DMS153 treated with DMSO at 0.1 percent for 48 hours (cell line): ENCODE measurements at regions not wholly inside any gene's neighbourhood (a gene's known extent, or its start where the extent isn't known, plus 50 kb on each side); places are given as distances from the start of the nearest gene placed in this dataset.

Source experiments
- DNase-seq: peaks from one replicate; lab custom pipeline; 2025; ENCODE audit not compliant: unreplicated experiment; lab: John Stamatoyannopoulos, UW

DNA sequence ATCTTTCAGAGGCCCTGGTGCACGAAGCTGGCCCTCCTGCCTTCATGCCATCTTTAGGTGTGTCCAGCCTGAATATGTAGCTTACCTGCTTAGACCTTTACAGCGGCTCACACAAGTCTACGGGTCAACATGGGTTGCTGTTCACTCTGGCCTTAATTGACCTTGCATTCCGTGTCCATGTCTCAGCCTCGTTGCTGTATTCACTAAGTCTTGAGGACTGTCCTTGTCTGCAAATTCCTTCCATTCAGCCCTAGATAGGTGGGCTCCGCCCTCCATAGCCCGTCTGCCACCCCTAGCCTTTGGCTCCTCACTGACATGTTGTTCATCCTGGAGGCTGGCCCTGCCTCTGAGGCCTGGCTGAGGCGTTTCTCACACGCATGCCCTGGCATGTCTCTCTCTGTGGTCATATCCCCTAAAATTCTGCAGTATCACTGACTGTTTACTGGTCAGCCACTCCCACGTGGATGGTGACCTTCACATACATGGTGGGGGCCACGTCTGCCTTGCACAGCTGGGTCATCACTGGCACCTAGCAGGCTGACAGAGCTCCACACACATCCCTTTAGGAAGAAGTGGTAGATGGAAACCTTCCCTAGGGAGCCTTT is 394.1 kb upstream of the MKI67 start:
- no peak for DNase-seq

DNA sequence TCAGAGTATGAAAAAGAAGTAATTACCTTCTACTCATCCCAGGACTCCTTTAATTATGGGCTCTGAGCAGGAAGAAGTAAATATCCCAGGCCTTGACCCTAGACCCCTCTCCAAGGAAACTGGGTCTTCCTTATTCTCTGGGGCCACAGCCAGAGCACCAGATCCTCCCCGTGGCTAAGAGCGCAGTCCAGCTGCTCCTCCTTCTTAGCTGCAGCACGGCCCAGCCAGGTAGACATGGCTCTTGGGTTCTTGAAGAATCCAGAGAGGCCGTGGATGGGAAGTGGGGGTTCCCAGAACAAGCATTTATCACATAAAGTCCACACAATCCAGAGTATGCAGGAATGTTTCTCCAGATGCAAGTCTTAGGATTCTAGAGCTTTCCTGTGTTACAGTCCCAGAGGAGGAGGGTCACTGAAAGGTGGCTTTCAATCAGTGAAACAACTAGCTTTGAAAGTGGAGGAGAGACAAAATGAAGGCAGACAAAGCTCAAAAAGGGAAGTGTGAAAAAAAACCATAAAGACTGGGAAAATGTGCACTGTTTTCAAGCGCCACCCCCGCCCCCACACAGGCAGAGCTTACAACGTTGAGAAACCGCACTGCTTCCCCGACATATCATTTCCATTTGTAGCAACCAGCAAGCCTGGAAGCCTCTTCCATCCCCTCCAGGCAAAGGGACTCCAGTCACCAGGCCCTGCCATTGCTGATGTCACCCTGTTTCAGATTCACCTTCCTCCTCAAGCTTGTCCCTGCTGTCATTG is 396.5 kb upstream of the MKI67 start:
- no peak for DNase-seq

DNA sequence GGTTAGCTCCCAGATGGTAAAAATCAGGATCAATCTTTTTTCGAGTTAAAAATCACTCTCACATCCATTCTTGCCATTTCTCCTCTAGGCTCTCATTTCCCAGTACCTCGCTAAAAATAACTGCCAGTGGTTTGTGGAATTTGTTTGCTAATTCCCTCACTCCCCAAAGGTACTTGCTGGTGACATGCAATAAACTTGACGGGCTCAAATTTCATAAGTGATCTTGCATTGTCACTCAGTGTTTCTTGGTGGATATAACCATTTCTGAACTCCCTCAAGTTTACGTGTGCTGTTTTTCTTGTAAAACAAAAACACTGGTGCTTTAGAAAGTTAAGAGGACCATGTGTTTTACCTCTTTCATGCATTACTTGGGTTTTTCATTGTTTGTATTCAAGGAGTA is 399.2 kb upstream of the MKI67 start:
- DNase-seq = no peak

DNA sequence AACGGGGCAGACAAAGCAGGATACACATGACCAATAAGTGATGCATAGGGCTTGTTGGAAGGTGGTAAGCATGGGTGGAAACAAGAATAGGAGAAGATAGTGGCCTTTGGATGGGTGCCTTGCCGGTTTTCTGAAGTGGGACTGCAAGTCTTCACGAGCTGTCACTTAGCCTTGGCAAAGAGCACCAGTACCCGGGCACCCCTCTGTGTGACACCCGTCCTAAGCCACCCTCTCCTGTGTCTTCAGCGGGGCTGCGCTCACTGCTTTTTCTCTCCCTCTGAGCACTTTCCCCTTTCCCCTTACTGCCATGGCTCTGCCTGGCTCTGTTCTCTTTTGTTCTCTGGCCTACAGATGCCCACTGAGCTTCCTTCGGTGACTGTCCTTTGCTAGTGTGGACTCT is 399.7 kb upstream of the MKI67 start:
- no peak for DNase-seq

DNA sequence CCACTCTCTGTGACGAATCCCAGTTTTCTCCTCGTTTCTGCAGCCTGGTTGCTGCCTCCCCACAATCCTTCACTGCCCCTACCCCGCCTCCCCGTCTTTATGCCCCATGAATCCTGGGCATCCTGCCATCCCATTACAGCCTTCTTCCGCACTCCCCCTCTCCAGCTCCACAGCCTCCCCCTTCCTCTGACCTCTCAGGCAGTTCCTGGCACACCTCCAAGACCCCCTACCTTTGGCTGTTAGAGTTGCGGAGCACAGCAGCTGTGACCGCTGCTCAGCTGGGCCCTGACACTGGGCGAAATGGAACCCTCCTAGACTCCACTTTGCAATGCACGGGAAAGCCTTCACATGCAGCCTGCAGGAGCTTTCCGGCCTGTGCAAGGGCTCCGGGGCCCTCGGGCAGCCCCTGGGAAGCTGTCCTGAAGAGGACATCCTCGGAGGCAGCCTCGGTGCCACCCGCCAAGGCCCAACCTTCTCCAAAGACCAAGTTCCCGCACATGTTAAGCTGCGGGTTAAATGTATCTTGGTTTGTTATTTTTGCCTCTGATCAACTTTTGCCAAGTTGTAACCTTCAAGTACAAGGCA is 400.7 kb upstream of the MKI67 start:
- DNase-seq = peak; percentile 44

DNA sequence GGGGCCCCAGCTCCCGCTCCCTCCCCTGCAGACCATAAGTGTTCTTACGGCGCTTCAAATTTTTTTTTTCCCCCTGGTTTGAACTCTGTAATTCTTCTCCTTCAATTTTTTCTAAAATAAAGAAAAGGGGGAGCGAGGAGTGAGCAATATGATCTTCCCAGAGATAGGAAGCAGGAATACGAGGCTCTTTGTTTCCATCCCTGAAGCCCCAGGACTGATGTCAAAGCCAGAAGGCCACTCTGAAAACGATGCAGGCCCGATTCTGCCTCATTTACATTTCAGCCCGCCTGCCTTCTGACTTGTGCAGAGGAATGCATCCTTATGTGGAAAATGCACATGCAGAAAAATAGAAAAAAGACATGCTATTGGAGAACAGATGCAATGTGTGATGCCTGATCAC is 401.5 kb upstream of the MKI67 start:
- no peak for DNase-seq

DNA sequence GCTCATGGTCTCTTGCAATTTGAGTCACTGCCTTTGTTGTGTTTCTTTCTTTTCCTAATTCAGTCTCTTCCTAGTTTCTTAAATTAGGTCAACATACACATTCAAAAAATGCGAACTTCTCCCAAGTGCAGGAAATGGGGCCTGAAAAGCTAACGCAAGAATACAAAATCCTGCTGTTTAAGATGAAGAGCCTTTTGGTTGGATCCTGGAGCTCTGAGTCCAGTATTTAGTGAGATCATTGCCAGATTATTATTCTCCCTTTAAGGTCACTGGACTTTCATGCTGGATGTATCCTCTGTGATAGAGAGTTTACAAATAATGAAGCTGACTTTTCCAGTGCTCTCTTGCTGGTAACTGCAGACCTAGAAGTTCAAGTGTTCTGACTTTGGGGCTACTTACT is 401.9 kb upstream of the MKI67 start:
- no peak for DNase-seq

DNA sequence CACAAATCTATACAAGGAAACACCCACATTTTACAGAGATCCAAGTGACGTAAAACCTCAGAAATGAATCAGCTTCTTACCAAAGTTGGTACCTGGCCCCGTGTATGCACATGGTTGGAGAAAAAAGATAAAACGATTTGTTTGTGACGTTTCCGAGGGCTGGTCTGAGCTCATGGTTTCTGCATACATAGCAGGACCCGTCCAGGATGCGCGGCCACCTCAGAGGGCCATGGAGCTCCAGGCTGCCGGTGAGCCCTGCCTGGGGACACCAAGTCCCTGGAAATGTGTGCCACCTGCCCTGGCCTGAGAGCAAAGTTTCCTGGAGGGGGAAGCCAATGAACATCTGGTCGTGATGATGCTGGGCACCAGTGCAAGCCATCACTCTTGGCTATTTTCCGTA is 402.6 kb upstream of the MKI67 start:
- no peak for DNase-seq

DNA sequence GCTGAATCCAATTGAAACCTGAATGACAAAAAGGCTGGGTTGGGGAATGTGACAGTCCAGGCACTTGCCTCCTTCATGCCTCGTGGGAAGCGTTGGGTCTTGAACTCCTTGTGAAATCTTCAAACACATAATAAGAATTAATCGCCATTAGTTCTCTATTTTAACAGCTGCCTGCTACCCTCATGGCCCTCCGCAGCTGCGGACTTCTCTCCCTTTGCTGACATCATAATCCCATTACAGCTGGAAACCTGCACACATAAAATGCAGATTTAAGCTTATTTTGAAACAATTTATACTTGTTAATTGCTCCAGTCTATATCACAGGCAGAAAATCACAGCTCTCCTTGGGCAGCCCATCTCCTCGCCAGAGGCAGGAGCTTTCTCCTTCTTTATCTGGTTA is 403.0 kb upstream of the MKI67 start:
- DNase-seq = no peak

DNA sequence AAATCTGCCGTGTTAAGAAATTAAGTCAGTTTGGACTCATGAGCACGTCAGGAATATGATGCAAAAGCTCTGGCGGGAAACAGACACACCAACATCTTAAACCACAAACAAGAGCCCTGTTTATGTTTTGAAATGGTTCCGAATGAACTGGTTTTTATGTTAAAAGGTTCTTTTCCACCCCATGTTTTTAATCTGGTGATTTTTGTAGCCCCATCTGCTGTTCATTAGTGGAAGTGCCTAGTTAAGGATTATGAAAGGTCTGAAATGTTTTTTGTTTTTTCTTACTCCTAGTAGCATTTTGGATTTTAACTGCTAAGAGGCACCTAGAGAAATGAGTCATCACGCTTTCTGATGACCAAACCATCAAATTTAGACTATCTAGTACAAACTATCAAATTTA is 404.1 kb upstream of the MKI67 start:
- no peak for DNase-seq

DNA sequence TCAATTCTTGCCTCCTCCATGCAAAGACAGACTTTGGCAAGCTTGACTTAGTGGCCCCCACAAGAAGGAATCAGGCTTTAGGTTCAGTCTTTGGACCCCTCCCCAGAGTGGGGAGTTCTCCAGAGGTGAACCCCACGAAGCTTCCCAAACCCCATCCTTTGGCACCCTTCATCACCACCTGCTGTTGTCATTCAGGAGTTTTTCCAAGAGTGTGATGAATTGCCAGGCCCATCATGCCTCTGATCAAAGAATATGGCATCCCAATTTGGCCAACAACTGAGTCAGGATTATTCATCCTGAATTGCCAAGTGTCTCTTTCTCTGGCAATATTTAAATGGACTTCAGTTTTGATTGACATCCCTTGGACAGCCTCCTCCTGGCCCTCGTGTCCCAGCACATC is 404.7 kb upstream of the MKI67 start:
- no peak for DNase-seq

DNA sequence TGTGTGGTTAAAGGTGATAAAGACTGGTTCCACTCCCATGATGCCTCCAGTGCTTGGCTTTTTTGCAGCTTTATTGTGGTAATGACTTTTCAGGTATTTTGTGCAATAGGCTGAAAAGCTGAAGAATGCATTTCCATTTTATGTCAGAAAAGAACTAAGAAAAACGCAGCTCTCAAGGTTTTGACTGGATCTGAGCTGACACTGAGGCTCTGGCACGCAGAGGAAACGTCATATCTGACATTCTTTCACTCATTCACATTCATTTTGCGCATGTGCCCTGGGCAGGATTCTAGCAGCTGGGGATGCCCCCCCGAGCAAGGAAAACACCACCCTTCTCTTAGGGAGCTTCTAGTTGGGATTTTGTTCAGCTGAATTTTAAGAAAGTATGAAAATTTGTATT is 408.5 kb upstream of the MKI67 start:
- no peak for DNase-seq

DNA sequence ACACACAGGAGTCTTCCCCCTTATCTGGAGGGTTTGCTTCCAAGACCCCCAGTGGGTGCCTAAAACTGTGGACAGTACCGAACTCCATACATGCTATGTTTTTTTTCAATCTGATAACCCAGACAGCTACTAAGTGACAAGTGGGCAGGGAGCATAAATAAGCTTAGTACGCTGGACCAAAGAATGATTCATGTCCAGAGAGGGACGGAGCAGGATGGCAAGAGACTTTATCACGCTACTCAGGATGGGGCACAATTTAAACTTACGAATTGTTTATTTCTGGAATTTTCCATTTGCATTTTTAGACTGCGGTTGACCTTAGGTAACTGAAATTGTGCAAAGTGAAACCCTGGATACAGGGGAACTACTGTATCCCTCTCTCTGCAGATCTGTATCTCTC is 410.0 kb upstream of the MKI67 start:
- no peak for DNase-seq

DNA sequence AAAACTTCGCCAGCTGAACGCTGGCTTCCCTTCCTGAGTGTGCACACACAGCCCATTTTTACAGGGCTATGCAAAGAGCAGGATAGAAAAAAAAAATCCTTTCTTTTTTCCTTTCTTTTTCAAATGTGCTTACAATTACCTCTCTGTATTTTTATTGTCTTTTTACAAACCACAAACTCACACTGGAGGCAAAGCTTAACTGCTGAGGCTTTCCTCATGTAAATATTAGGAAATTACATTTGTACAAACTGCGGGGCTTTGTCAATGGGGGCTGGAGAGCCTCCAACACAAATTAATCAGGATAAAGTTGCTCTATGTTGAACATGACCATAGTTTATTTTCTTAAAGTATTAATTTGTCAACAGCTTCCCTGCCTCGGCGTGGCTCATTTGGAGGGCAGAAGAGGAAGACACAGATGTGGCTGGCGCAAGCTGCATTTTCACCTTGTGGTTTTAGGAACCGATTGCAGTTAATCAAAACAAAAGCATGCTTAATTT is 411.7 kb upstream of the MKI67 start:
- peak; percentile 28 for DNase-seq

DNA sequence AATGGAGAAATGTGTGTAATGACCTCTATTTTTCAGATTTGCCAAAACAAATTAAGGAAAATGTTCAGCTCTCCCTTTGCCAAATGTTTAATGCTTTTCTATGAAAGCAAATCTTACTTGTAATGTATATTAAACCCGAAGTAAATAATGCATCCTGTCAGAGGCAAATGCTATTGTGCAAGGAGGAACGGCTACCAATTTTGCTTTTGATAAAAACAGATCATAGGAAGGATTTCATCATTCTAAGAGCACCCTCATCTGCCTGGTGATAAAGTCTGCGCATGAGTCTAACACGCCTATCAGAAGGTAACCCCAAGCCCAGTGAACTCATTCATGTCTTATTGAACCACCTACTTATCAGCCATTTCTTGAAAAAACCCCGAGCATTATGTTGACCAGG is 412.4 kb upstream of the MKI67 start:
- no peak for DNase-seq

DNA sequence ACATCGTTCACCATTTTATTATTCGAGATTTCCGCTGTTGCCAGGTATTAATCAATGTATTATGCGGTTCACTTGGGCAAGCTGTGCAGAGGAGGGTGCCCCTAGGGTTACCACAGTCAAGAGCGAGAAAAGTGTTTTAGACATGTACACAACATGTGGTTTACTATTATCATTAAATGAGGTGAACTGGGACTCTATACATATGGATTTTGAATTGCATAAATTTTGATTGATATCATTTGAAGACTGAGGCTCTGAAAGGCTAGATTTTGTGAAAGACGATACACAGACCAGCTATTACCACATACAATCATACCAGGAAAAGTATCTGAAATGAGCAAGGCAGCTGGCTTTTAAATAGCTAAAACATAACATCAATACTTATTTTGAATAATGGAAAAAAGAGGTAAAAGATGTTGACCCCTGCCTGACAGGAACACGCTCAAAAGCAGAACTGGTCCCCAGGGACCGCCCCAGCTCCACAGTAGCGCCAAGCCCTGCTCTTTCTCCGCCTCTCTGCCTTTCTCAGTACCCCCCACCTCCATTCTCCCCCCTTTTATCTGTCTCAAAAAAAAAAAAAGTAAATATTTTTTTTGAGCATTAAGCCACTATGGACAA is 413.4 kb upstream of the MKI67 start:
- no peak for DNase-seq

DNA sequence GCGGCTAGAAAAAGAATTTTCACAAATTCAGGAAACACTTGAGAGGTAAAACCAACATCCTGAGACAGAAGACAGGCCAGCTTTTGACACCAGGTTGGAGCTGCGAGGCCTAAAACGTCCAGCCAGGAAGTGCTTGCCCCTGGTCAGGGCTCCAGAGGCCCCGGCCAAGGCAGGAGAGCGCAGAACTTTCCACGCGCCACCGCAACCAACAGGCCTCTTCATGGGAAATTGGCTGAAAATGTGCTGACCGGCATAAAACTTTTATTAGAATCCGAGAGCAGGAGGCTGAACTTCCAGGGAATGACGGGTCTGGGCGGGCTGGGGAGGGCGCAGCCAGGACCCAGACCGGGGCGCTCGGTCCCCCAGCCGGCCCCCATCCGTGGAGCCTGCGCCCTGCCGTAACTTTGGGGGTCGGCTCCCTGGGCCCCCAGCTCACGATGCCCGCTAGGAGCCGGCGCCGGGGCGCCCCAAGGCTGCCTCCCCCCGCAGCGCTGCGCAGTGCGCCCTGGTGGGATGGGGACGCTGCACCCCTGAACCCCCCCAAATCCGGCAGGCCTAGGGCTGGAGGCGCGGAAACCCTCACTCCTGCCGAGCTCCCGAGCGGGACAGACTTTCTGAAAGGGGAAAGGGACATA is 414.0 kb upstream of the MKI67 start:
- DNase-seq = no peak

DNA sequence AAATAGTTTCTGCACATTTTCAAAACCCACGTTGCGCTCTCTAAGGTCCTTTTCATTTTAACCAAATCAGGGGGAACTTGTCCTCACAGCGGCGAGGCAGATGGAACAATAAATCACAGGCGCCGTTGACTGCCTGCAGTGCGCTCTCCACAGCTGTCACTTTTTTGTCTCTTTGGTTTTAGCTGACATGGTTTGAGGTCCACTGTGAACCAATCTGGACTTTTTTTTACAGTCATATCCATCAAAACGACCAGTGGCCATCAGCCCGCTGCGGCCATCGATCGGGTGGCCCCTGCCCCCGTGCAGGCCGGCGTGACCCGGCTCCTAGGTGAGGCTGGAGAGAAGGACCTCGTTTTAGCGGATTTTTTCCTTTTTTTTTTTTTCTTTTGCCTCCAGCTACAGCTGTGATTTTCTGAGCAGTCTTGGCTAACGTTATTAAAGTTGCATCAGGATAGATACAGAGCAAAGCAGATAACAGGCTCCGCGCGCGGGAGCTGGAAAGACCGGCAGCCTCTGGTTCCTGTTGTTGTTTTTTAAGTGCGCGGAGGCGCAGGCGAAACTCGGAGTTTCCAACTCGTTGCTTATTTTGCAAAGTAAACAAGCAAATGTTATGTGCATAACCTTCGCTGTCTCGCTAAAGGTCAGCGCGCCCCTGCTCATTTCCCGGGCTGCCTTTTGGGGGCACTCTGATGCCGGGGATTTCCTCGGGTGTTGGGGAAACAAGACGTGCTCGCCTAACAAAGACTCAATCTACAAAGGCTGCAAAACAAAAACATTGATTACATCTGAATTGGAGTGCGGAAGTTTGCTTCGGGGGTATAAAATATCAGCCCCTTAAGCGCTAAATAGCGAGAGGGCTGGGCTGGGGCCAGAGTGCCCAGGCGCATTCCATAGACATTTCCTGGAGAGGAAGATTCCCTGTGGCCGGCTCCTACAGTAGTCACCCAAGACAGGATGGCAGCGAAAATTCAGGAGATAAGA is 414.8 kb upstream of the MKI67 start:
- DNase-seq = no peak

DNA sequence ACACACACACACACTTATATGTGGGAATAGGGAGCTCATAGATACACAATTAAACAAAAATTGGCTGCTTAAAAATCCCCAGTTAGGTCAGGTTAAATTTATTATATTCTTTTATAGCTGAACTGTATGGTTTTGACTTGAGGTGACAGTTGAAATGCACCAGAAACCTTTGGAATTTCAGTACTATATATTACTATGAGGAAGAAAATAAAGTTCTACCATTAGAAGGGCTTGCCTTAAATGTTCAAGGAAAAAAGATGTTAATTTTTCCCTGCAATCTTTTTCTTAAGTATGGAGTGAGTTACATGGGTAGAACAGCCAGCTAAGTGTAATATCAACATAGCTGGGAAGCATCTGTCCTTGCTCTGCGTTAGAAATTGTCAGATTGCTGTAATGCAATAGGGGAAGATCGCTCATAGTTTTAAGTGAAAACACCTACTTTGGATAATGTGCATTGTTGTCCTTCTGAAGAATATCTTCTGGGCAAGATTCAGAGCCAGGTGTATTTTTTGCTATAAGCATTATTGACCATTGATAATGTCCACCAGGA is 415.8 kb upstream of the MKI67 start:
- DNase-seq = no peak

DNA sequence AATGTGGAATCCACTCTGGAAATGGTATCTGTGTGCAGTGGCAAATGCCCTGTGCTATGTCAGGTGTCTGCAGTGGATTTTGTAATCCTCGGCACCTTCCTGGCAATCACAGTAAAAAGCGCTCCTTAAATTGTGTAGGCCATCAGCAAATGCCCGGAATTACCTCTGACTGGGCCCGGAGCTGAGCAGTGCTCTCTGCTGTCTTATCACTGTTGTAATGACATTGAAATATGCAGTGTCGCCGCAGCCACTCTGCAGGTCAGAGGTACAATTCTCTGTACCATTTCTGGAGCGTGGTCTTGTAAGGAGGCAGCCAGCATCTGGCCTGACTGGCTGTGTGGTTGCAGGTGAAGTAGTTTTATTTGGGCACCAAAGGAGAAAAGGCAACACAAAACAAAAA is 416.4 kb upstream of the MKI67 start:
- DNase-seq = no peak
